Trophoblast cell (in vitro differentiated cells and primary cell): ENCODE measurements at regions not wholly inside any gene's neighbourhood (a gene's known extent, or its start where the extent isn't known, plus 50 kb on each side); places are given as distances from the start of the nearest gene placed in this dataset.

Source experiments
- DNase-seq, 2 donors: peaks; one replicate each; pipeline ENCODE4 v3.0.0-alpha.2; 2016
- H2AFZ ChIP-seq: 2 replicates; pipeline ENCODE4 v1.6.1; 2013; ENCODE audit warnings: low read length, moderate library complexity, mild to moderate bottlenecking; ENCODE audit not compliant: insufficient read depth, poor library complexity
- H2AK5ac ChIP-seq: 2 replicates; pipeline ENCODE4 v1.6.1; 2013; ENCODE audit warnings: mild to moderate bottlenecking, low read length
- H2BK120ac ChIP-seq: 2 replicates; pipeline ENCODE4 v1.6.1; 2013; ENCODE audit warnings: low read length, mild to moderate bottlenecking, moderate library complexity; ENCODE audit not compliant: insufficient read depth, poor library complexity
- H2BK12ac ChIP-seq: 2 replicates; pipeline ENCODE4 v1.6.1; 2013; ENCODE audit warnings: mild to moderate bottlenecking, low read length, moderate library complexity
- H2BK5ac ChIP-seq: 2 replicates; pipeline ENCODE4 v1.6.1; 2013; ENCODE audit warnings: low read length, low read depth, moderate library complexity, mild to moderate bottlenecking; ENCODE audit not compliant: poor library complexity
- H3K14ac ChIP-seq: 2 replicates; pipeline ENCODE4 v1.6.1; 2013; ENCODE audit warnings: mild to moderate bottlenecking, low read length
- H3K18ac ChIP-seq: 2 replicates; pipeline ENCODE4 v1.6.1; 2013; ENCODE audit warnings: mild to moderate bottlenecking, low read length
- H3K23ac ChIP-seq: 2 replicates; pipeline ENCODE4 v1.6.1; 2013; ENCODE audit warnings: low read length
- H3K27ac ChIP-seq: 2 replicates; pipeline ENCODE4 v1.5.1; 2013; ENCODE audit warnings: low read depth, mild to moderate bottlenecking, inconsistent platforms, low read length, moderate library complexity
- H3K27me3 ChIP-seq: 2 replicates; pipeline ENCODE4 v1.6.1; 2013; ENCODE audit warnings: inconsistent platforms, mild to moderate bottlenecking, low read length, moderate library complexity; ENCODE audit not compliant: insufficient read depth
- H3K36me3 ChIP-seq, 2 experiments: 1 replicate in 1 of 2; 2 replicates in 1 of 2; pipeline ENCODE4 v1.6.1; 2013; ENCODE audit warnings: low read length in 2 of 2, mild to moderate bottlenecking in 2 of 2, moderate library complexity in 1 of 2; ENCODE audit not compliant: insufficient read depth in 2 of 2, control insufficient read depth in 1 of 2
- H3K4ac ChIP-seq: 2 replicates; pipeline ENCODE4 v1.6.1; 2013; ENCODE audit warnings: low read depth, mild to moderate bottlenecking, low read length, moderate library complexity
- H3K4me1 ChIP-seq, 2 experiments: 1 replicate in 1 of 2; 2 replicates in 1 of 2; pipeline ENCODE4 v1.6.1; 2013; ENCODE audit warnings: low read length in 2 of 2, mild to moderate bottlenecking in 2 of 2, moderate library complexity in 1 of 2; ENCODE audit not compliant: insufficient read depth in 2 of 2, control insufficient read depth in 1 of 2
- H3K4me2 ChIP-seq: 2 replicates; pipeline ENCODE4 v1.6.1; 2013; ENCODE audit warnings: inconsistent platforms, mild to moderate bottlenecking, low read length, moderate library complexity
- H3K4me3 ChIP-seq: 2 replicates; pipeline ENCODE4 v1.5.1; 2013; ENCODE audit warnings: mild to moderate bottlenecking, low read depth, low read length, inconsistent platforms
- H3K79me1 ChIP-seq: one replicate; pipeline ENCODE4 v1.6.1; 2013; ENCODE audit warnings: low read length
- H3K79me2 ChIP-seq: 2 replicates; pipeline ENCODE4 v1.6.1; 2013; ENCODE audit warnings: low read length, mild to moderate bottlenecking; ENCODE audit not compliant: control insufficient read depth, insufficient read depth, poor library complexity
- H3K9ac ChIP-seq: 2 replicates; pipeline ENCODE4 v1.6.1; 2013; ENCODE audit warnings: mild to moderate bottlenecking, low read length
- H3K9me3 ChIP-seq: 2 replicates; pipeline ENCODE4 v1.6.1; 2013; ENCODE audit warnings: low read depth, mild to moderate bottlenecking, control low read depth, inconsistent platforms, low read length; ENCODE audit not compliant: insufficient read depth
- H4K12ac ChIP-seq: 2 replicates; pipeline ENCODE4 v1.6.1; 2013; ENCODE audit warnings: low read depth, mild to moderate bottlenecking, low read length, moderate library complexity
- H4K8ac ChIP-seq: 2 replicates; pipeline ENCODE4 v1.6.1; 2013; ENCODE audit warnings: low read depth, mild to moderate bottlenecking, low read length, moderate library complexity
- H4K91ac ChIP-seq: one replicate; pipeline ENCODE4 v1.6.1; 2013; ENCODE audit warnings: low read depth, mild to moderate bottlenecking, low read length, moderate library complexity
- WGBS: extraction: QIAGEN DNeasy Blood & Tissue Kit; methylation state at CpG from one replicate; pipeline ENCODE4 v1.1.7; 2013; ENCODE audit warnings: missing lambda C conversion rate; ENCODE audit not compliant: insufficient read length, insufficient coverage; ENCODE audit errors: extremely low coverage; 5-methylcytosine and 5-hydroxymethylcytosine counted together

- H3K27ac ChIP-seq: no peak overlapping the region
- no peak overlapping the region for H4K91ac ChIP-seq
- H3K14ac ChIP-seq: no peak overlapping the region
- H3K36me3 ChIP-seq: no peaks in the 10 kb centered on the region
- no peak overlapping the region for H3K4me3 ChIP-seq
- H2BK5ac ChIP-seq: no peak overlapping the region
- no peak overlapping the region for H4K8ac ChIP-seq
- no peak overlapping the region for H3K18ac ChIP-seq
- no peak overlapping the region for H2AK5ac ChIP-seq
- H3K4me1 ChIP-seq: peaks cover 2 to 4% of the 10 kb centered on the region in 2 experiments
- H3K4ac ChIP-seq: no peak overlapping the region
- no peaks in the 10 kb centered on the region for H3K27me3 ChIP-seq
- H4K12ac ChIP-seq: no peak overlapping the region
- H3K79me2 ChIP-seq: no peaks in the 10 kb centered on the region
- H3K4me2 ChIP-seq: no peak overlapping the region
- H2BK12ac ChIP-seq: no peak overlapping the region
- DNase-seq: no peak
- H2AFZ ChIP-seq: no peak overlapping the region
- H3K9me3 ChIP-seq: no peaks in the 10 kb centered on the region
- no peak overlapping the region for H3K23ac ChIP-seq
- no peaks in the 10 kb centered on the region for H3K79me1 ChIP-seq
- no peak overlapping the region for H2BK120ac ChIP-seq
- WGBS: no CpG with 5 or more reads among the region's 1 CpG
- H3K9ac ChIP-seq: no peak overlapping the region
Observed at GRCh38 chr10:4426866-4427265, 399.1 kb upstream of the AKR1E2 start.

GRCh38 chr10:4409319-4409718 lies 416.7 kb upstream of the AKR1E2 start:
- no peaks in the 10 kb centered on the region for H3K36me3 ChIP-seq
- no peak overlapping the region for H3K4ac ChIP-seq
- H3K79me1 ChIP-seq: no peaks in the 10 kb centered on the region
- H2BK120ac ChIP-seq: no peak overlapping the region
- no peak overlapping the region for H2AFZ ChIP-seq
- no peak overlapping the region for H4K91ac ChIP-seq
- H3K9ac ChIP-seq: no peak overlapping the region
- no peaks in the 10 kb centered on the region for H3K79me2 ChIP-seq
- H2BK5ac ChIP-seq: no peak overlapping the region
- H3K27ac ChIP-seq: no peak overlapping the region
- no peaks in the 10 kb centered on the region for H3K4me1 ChIP-seq
- no peak overlapping the region for H2BK12ac ChIP-seq
- no peak overlapping the region for H3K4me2 ChIP-seq
- H3K4me3 ChIP-seq: no peak overlapping the region
- no peak for DNase-seq
- H2AK5ac ChIP-seq: peak overlapping the region; percentile 54
- no peak overlapping the region for H3K23ac ChIP-seq
- no CpG with 5 or more reads among the region's 2 CpGs for WGBS
- no peaks in the 10 kb centered on the region for H3K9me3 ChIP-seq
- no peak overlapping the region for H4K12ac ChIP-seq
- no peak overlapping the region for H4K8ac ChIP-seq
- H3K27me3 ChIP-seq: no peaks in the 10 kb centered on the region
- no peak overlapping the region for H3K14ac ChIP-seq
- no peak overlapping the region for H3K18ac ChIP-seq

DNA sequence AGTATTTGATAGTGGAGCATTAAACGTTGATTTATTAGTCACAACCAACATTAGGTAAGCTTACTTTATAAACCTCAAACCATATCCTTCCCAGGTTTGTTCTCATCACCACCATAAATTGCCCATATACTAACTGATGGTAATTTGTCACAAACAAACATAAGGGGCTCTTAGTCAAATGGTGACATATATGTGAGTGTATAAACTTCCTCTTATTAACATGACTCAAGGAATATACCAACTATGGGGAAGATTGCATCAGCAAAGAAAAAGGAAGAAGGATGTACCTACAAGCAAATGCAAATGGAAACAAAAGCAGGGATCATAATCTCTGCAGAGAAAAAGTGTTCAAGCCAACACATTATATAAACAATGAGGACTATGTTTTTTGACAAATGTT lies 418.2 kb upstream of the AKR1E2 start:
- H2AK5ac ChIP-seq: no peak overlapping the region
- H3K79me1 ChIP-seq: no peaks in the 10 kb centered on the region
- H2BK5ac ChIP-seq: no peak overlapping the region
- no peak overlapping the region for H2BK12ac ChIP-seq
- peak in 1 of 2 donors; percentile 15 for DNase-seq
- no peak overlapping the region for H4K91ac ChIP-seq
- H3K4me2 ChIP-seq: no peak overlapping the region
- no peaks in the 10 kb centered on the region for H3K36me3 ChIP-seq
- no peaks in the 10 kb centered on the region for H3K79me2 ChIP-seq
- H3K27me3 ChIP-seq: no peaks in the 10 kb centered on the region
- no peak overlapping the region for H3K9ac ChIP-seq
- WGBS: no CpG with 5 or more reads among the region's 1 CpG
- no peak overlapping the region for H4K8ac ChIP-seq
- H3K14ac ChIP-seq: no peak overlapping the region
- H2BK120ac ChIP-seq: no peak overlapping the region
- H3K4me3 ChIP-seq: no peak overlapping the region
- H3K4me1 ChIP-seq: no peaks in the 10 kb centered on the region
- no peak overlapping the region for H4K12ac ChIP-seq
- no peak overlapping the region for H3K18ac ChIP-seq
- no peak overlapping the region for H3K23ac ChIP-seq
- no peak overlapping the region for H2AFZ ChIP-seq
- no peak overlapping the region for H3K27ac ChIP-seq
- peaks cover 2% of the 10 kb centered on the region for H3K9me3 ChIP-seq
- H3K4ac ChIP-seq: no peak overlapping the region

GRCh38 chr10:4405828-4406227 lies 420.2 kb upstream of the AKR1E2 start:
- Histone ChIP-seq H3K79me1 (no peaks in the 10 kb centered on the region), H4K12ac (no peak overlapping the region), H2BK5ac (no peak overlapping the region), H3K4me3 (no peak overlapping the region), H2BK12ac (no peak overlapping the region), H3K27me3 (no peaks in the 10 kb centered on the region), H3K9me3 (peaks cover 2% of the 10 kb centered on the region), H4K91ac (no peak overlapping the region), H3K18ac (no peak overlapping the region), H3K4me1 (no peaks in the 10 kb centered on the region), H2AK5ac (no peak overlapping the region), H4K8ac (no peak overlapping the region), H3K14ac (no peak overlapping the region), H2AFZ (no peak overlapping the region), H2BK120ac (no peak overlapping the region), H3K4me2 (no peak overlapping the region), H3K36me3 (no peaks in the 10 kb centered on the region), H3K4ac (no peak overlapping the region), H3K23ac (no peak overlapping the region), H3K9ac (no peak overlapping the region), H3K79me2 (no peaks in the 10 kb centered on the region), H3K27ac (no peak overlapping the region)
- no peak for DNase-seq
- WGBS: no CpG with 5 or more reads among the region's 3 CpGs
